ENCODE measurements at regions not wholly inside any gene's neighbourhood (a gene's known extent, or its start where the extent isn't known, plus 50 kb on each side); places are given as distances from the start of the nearest gene placed in this dataset.

GRCh38 chr5:28117691-28118090 is 1079.3 kb upstream of the CDH9 start (continued):
- TF ChIP-seq PATZ1 (CRISPR knock-in tag; IDR thresholded peaks at IDR 0.05; ENCODE audit: borderline replicate concordance): no peak

- no peak for ATAC-seq
- TF ChIP-seq GLIS3 (CRISPR knock-in tag; IDR thresholded peaks at IDR 0.05) (no peak), ZFP3 (CRISPR knock-in tag; IDR thresholded peaks at IDR 0.05) (no peak), ZFP30 (CRISPR knock-in tag; IDR thresholded peaks at IDR 0.05) (no peak), CREB5 (CRISPR knock-in tag; IDR thresholded peaks at IDR 0.05; ENCODE audit: low read depth) (no peak), TOX (CRISPR knock-in tag; IDR thresholded peaks at IDR 0.05; ENCODE audit: borderline replicate concordance) (no peak), TCF4 (CRISPR knock-in tag; IDR thresholded peaks at IDR 0.05; ENCODE audit: borderline replicate concordance) (no peak), ZC3H10 (CRISPR knock-in tag; IDR thresholded peaks at IDR 0.05) (no peak), RARB (CRISPR knock-in tag; IDR thresholded peaks at IDR 0.05) (no peak), ISL1 (CRISPR knock-in tag; IDR thresholded peaks at IDR 0.05) (no peak), PATZ1 (CRISPR knock-in tag; IDR thresholded peaks at IDR 0.05; ENCODE audit: borderline replicate concordance) (no peak), ZNF8 (CRISPR knock-in tag; IDR thresholded peaks at IDR 0.05) (no peak), CSDC2 (CRISPR knock-in tag; IDR thresholded peaks at IDR 0.05) (no peak), BACH2 (CRISPR knock-in tag; IDR thresholded peaks at IDR 0.05; ENCODE audit: borderline replicate concordance) (no peak), ZNF565 (CRISPR knock-in tag; conservative IDR thresholded peaks at IDR 0.05; ENCODE audit: low read depth) (no peak), OSR1 (CRISPR knock-in tag; IDR thresholded peaks at IDR 0.05) (no peak), CSRNP3 (CRISPR knock-in tag; IDR thresholded peaks at IDR 0.05) (no peak)
Measured at GRCh38 chr5:28117273-28117672, 1078.9 kb upstream of the CDH9 start.

- no peak for ATAC-seq
- TF ChIP-seq SNAI2 (CRISPR knock-in tag; IDR thresholded peaks at IDR 0.05) (no peak), OSR1 (CRISPR knock-in tag; IDR thresholded peaks at IDR 0.05) (no peak), TSHZ2 (CRISPR knock-in tag; IDR thresholded peaks at IDR 0.05) (no peak), ZNF70 (CRISPR knock-in tag; IDR thresholded peaks at IDR 0.05) (no peak), ZNF8 (CRISPR knock-in tag; IDR thresholded peaks at IDR 0.05) (no peak), TOX (CRISPR knock-in tag; IDR thresholded peaks at IDR 0.05; ENCODE audit: borderline replicate concordance) (no peak), RARB (CRISPR knock-in tag; IDR thresholded peaks at IDR 0.05) (no peak), ZFP3 (CRISPR knock-in tag; IDR thresholded peaks at IDR 0.05) (no peak), PATZ1 (CRISPR knock-in tag; IDR thresholded peaks at IDR 0.05; ENCODE audit: borderline replicate concordance) (no peak)
Measured at GRCh38 chr5:28110781-28111180, 1072.4 kb upstream of the CDH9 start.

Measured in SK-N-SH treated with all-trans-retinoic acid at 6 μM for 48 hours (cell line).